Heart left ventricle (tissue), 13 donors: ENCODE measurements at regions not wholly inside any gene's neighbourhood (a gene's known extent, or its start where the extent isn't known, plus 50 kb on each side); places are given as distances from the start of the nearest gene placed in this dataset.

ENCODE experiments used
- CTCF ChIP-seq, 12 donors: fragments of 200-600 bp; sonication (generic) in 4 of 12; IDR thresholded peaks; one replicate each; pipeline versions ENCODE4 v1.5.0 to v1.8.0; 2018 to 2022; ENCODE audit warnings: antibody characterized with exemption in 12 of 12, mild to moderate bottlenecking in 5 of 12
- POLR2A ChIP-seq, 2 donors: fragments of 450-650 bp; IDR thresholded peaks; one replicate each; pipeline ENCODE4 v1.6.1; 2017; ENCODE audit warnings: antibody characterized with exemption in 2 of 2, mild to moderate bottlenecking in 2 of 2, moderate library complexity in 2 of 2
- donor health status: ischemic (EF 13 %, LVEDD 7.1; RV severe dilation, severe dysfunction).
- donor health status: DM: no; HTN: yes; CAD: no.
- donor health status: DM: no; HTN: no; CAD: no.
- donor health status: ischemic (EF 25% LVEDD 6.9; RV normal size, moderate dysfunction).
- donor health status: ischemic (EF 25% LVEDD 5.7; RV mildly dilated, moderate dysfunction).
- donor health status: ischemic (EF 35%, LVEDD 5.7; RV mildly dilated, moderate dysfunction).
- donor health status: nonischemic (EF 11% LVEDD 7.7; RV severe dilation, severe dysfunction).
- donor health status: DM: yes; HTN: yes; CAD: no.
- donor health status: PGD.
- donor health status: ischemic (EF 29% LVEDD 5.4; RV normal size, mild dysfunction).
- donor health status: nonischemic (EF 23%, LVEDD 6.1; RV moderate dilation, normal function).

- no peak for TF ChIP-seq CTCF (IDR thresholded peaks at IDR 0.05)
- no peak for TF ChIP-seq POLR2A (IDR thresholded peaks at IDR 0.05)
Measured at GRCh38 chr12:28899951-28900350, 249.1 kb upstream of the FAR2 start.
